Mucosa of descending colon (tissue), 3 donors: ENCODE measurements at regions not wholly inside any gene's neighbourhood (a gene's known extent, or its start where the extent isn't known, plus 50 kb on each side); places are given as distances from the start of the nearest gene placed in this dataset.

ENCODE experiments used
- ATAC-seq: fragments of 200-7000 bp; cut with Tn5 transposase; one replicate; pipeline ENCODE4 v1.9.1; 2020; ENCODE audit warnings: mild to moderate bottlenecking, moderate library complexity
- DNase-seq, 3 donors: peaks; one replicate each; pipeline ENCODE4 v3.0.0-alpha.2; 2020
- H3K36me3 ChIP-seq: fragments of 200-600 bp; one replicate; pipeline ENCODE4 v1.8.0; 2021; ENCODE audit warnings: low read depth, mild to moderate bottlenecking
- H3K4me1 ChIP-seq: fragments of 200-600 bp; one replicate; pipeline ENCODE4 v1.8.0; 2021; ENCODE audit warnings: low read depth, mild to moderate bottlenecking
- H3K4me3 ChIP-seq: fragments of 200-600 bp; one replicate; pipeline ENCODE4 v1.8.0; 2021; ENCODE audit warnings: mild to moderate bottlenecking
- H3K9me3 ChIP-seq: fragments of 200-600 bp; one replicate; pipeline ENCODE4 v1.8.0; 2021; ENCODE audit warnings: mild to moderate bottlenecking
- intact Hi-C, 2 donors: fragments of 100-400 bp; cut with DNase I in 1 of 2; cut with micrococcal nuclease in 1 of 2; formaldehyde crosslinking; loops; one replicate each; pipeline versions ENCODE4 v1.11.0 to v1.11.1; 2022; cut with DNase I, micrococcal nuclease
- TF ChIP-seq, protein P1 (sequence below): fragments of 200-600 bp; IDR thresholded peaks from one replicate; pipeline ENCODE4 v1.8.0; 2022; ENCODE audit warnings: antibody characterized with exemption, mild to moderate bottlenecking
- donor health status: DM: no; HTN: no; CAD: no; lungs with moderate emphysema.
- donor health status: DM: no; HTN: no; CAD: no.
- donor health status: DM: no; HTN: yes; CAD: no.

DNA sequence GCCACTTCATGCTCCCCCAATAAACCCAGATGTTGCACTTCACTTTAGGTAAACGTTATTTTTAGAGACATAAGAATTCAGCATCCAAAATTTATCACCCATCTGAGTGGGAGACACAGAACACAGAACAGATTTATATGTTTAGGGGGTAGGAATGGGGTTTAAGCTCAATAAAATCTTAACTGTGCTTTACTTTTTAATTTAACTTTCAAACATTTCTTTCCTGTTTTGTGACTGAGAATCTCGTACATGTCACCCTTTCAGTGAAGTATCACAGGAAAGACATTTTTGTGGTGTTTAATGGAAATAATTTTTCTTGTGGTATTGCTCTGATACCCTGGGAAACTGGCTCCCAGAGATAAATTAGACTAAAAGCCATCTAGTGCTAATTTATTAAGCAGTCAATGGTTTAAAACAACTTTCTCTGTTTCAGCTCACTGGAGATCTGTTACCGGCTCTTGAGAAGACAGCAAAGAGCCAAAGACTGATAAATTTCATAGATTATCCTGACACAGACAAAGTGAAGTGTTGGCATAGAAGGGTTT is 148.0 kb upstream of the BMP4 start:
- intact Hi-C loops: no loop called here
- Histone ChIP-seq H3K36me3 (no peaks in the 10 kb centered on the region), H3K4me3 (no peak overlapping the region), H3K4me1 (no peaks in the 10 kb centered on the region), H3K9me3 (no peaks in the 10 kb centered on the region)
- no peak for ATAC-seq
- TF ChIP-seq, protein P1, sequence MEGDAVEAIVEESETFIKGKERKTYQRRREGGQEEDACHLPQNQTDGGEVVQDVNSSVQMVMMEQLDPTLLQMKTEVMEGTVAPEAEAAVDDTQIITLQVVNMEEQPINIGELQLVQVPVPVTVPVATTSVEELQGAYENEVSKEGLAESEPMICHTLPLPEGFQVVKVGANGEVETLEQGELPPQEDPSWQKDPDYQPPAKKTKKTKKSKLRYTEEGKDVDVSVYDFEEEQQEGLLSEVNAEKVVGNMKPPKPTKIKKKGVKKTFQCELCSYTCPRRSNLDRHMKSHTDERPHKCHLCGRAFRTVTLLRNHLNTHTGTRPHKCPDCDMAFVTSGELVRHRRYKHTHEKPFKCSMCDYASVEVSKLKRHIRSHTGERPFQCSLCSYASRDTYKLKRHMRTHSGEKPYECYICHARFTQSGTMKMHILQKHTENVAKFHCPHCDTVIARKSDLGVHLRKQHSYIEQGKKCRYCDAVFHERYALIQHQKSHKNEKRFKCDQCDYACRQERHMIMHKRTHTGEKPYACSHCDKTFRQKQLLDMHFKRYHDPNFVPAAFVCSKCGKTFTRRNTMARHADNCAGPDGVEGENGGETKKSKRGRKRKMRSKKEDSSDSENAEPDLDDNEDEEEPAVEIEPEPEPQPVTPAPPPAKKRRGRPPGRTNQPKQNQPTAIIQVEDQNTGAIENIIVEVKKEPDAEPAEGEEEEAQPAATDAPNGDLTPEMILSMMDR: no peak
- no peak for DNase-seq

DNA sequence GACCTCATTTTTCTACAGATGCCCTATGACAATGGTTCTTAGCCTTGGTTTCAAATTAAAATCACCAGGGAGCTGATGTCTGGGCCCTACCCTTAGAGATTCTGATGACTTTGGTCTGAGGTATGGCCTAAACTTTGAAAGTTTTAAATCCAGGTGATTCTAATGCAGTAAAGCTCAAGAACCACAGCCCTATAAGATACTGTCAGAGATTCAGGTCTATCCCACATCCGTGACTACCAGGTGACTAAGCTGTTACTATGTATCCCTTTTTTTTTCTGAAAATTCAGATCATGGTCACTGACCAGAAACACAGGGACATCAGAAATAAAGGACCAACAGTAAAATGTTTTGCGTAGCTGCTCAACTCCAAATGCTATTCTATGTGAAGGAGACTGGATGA is 148.8 kb upstream of the BMP4 start:
- Histone ChIP-seq H3K4me3 (no peak overlapping the region), H3K9me3 (no peaks in the 10 kb centered on the region), H3K4me1 (no peaks in the 10 kb centered on the region), H3K36me3 (no peaks in the 10 kb centered on the region)
- ATAC-seq (no peak), DNase-seq (no peak)
- intact Hi-C loops: no loop called here
- TF ChIP-seq, protein P1: no peak

DNA sequence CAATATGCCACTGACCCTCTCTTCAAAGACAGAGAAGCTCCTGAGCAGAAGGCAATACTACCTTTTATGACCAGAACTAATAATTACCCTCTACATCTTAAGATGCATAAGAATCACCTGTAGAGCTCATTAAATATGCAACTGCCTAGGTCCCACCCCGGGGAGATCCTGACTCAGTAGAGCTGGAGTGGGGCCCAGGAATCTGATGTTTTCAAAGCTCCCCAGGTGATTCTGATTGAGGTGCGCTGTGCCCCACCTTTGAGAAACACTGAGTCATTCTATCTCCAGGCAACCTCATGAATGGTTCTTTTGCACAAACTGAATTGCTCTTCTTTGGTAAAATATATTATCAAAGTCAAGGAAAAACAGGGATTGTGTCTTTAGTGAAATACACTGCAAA is 149.3 kb upstream of the BMP4 start:
- Histone ChIP-seq H3K4me1 (no peaks in the 10 kb centered on the region), H3K36me3 (no peaks in the 10 kb centered on the region), H3K9me3 (no peaks in the 10 kb centered on the region), H3K4me3 (no peak overlapping the region)
- TF ChIP-seq, protein P1: no peak
- DNase-seq: no peak
- intact Hi-C loops: no loop called here
- ATAC-seq: peak; percentile 79

DNA sequence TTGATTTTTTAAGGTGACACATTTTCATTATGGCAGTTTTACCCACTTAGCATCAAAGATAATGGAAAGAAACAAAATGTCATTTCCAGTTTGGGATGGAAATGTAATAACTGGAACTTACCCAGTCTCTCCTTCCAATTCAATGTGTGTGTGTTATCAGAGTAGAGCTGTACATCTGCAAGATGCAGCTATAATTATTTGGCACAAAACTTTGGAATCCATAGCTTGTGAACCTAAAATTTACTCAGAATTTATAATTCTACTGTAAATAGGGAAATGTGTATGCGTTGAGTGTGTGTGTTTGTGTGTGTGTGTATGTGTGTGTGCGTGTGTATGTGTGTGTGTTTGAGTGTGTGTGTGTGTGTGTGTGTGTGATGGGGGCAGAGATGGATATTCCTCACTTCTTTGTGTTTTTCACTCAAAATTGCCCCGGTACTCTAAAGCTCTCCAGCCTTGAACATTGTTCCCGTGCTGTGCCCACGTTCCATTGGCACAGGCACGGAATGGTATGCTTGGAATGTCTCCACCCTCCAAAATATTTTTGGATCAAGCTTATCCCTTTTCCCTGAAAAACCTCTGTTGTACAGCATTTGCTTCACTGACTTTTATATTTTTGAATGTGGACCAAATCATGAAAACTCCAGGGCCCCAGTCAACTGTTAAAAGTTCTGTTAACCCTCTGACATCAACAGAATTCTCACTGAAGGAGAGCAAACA is 150.2 kb upstream of the BMP4 start:
- TF ChIP-seq, protein P1: no peak
- DNase-seq (no peak), ATAC-seq (no peak)
- no peak overlapping the region for H3K4me3 ChIP-seq
- intact Hi-C loops: no loop called here
- H3K36me3 ChIP-seq: no peaks in the 10 kb centered on the region
- no peaks in the 10 kb centered on the region for H3K4me1 ChIP-seq
- no peaks in the 10 kb centered on the region for H3K9me3 ChIP-seq

DNA sequence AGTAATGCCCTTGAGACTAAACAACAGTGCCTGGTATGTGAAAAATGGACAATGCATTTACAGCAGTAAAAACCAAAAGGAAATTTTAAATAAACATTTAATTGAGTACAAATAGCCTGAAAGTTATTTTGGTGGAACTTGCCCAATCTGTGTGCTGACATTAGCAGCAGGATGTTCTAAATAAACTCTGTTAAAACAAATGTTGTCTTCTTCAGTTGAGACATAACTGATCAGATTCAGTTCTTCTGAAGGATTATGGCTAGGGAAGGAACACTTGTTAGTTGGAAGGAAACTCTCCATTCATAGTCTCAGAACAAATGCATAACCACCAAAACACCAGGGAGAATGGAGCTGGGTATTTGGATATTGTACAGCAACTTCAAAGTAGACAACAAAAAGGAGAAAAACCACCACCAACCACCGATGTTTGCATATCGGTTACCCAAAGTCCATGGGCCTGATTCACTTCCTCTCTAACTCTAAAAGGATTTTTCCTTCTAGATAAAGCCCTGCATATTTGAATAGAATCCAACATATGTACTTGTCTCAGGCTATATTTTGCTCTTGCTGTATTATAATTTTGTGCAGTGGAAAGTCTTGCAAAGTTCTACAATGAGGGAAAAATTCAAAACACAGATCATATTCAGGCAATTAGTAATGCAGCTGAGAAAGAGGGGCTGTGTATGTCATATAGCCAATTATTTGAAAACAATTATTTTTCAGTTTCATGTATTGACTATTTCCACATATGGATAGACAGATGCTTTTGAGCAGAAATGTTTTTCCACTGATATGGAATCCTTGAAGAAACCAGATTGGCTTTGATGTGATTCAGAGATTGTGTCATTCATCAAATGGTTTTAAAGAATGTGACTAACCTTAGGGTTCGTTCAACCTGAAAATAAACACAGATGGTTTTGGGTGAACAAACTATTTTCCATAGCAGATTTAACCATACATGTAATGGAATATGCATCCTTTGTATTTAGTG is 152.2 kb upstream of the BMP4 start:
- Histone ChIP-seq H3K36me3 (no peaks in the 10 kb centered on the region), H3K4me1 (no peaks in the 10 kb centered on the region), H3K9me3 (no peaks in the 10 kb centered on the region), H3K4me3 (no peak overlapping the region)
- DNase-seq: no peak
- intact Hi-C loops: no loop called here
- ATAC-seq: no peak
- TF ChIP-seq, protein P1: no peak
